Sciatic nerve (tissue), 2 donors: ENCODE measurements at regions not wholly inside any gene's neighbourhood (a gene's known extent, or its start where the extent isn't known, plus 50 kb on each side); places are given as distances from the start of the nearest gene placed in this dataset.

Source experiments
- ATAC-seq: fragments of 200-7000 bp; cut with Tn5 transposase; one replicate; pipeline ENCODE4 v1.9.1; 2020; ENCODE audit warnings: mild to moderate bottlenecking, moderate library complexity
- DNase-seq: peaks from one replicate; pipeline ENCODE4 v3.0.0-alpha.2; 2020; ENCODE audit warnings: low spot score
- intact Hi-C: fragments of 100-400 bp; cut with DNase I; formaldehyde crosslinking; loops from one replicate; pipeline ENCODE4 v1.14.2; 2022
- donor health status: DM: no; HTN: no; CAD: no.
- donor health status: DM: no; HTN: no; CAD: no.

DNA sequence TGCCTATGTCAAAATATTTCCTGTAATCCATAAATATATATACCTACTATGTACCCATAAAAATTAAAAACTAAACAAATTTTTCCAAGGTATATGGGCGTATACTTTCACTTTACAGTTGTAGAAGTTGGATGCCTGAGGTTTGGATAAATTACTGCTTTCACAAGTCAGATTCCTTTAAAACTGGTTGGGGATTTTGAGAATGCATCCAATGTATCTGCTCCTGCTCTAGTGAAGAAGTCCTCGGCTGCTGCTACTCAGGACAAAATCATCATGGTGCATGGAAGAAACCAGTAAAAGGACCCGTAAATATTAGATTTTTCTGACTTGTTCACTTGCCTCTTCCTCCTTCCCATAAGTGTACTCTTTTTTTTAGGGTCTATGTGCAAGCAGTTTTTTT is 841.1 kb downstream of the USP25 start:
- intact Hi-C loops, result no loop called here
- DNase-seq, result no peak
- peak; percentile 16 for ATAC-seq

DNA sequence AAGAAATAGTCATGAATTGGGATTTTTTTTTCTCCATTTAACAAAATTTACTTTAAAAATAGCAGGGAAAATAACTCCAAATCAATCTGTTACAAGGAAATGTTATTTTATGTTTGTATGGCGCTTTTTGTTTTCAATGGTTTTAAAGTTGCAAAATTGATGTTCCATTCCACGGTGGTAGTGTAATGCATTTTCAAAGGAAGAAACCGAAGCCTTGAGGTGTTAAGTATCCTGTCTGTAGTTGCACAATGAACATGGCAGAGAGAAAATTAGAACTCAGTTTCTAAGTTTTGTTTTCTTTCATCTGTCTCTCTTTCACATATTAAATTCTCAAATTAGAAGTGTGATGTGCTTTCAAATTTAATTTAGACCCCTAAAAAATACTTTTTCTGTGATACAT is 841.8 kb downstream of the USP25 start:
- intact Hi-C loops, result no loop called here
- DNase-seq (no peak), ATAC-seq (no peak)

DNA sequence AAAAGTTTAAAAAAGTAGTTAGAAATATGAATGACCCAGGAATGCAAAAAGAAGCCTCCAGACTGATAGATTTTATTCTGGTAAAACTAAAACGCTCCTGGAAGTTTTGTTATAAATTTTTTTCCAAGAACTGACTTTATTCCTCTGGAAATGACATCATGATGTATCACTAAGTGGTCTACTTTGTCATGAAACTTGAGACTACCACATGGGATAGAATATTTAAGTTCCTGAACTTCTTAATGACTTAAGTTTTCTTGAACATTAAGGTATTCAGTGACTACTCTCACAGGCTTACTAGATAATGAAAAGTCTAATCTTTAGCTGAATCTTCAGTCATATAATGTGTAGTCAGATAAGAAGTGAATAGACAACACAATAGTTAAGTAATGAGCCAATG is 842.2 kb downstream of the USP25 start:
- DNase-seq (no peak), ATAC-seq (no peak)
- intact Hi-C loops, result no loop called here

DNA sequence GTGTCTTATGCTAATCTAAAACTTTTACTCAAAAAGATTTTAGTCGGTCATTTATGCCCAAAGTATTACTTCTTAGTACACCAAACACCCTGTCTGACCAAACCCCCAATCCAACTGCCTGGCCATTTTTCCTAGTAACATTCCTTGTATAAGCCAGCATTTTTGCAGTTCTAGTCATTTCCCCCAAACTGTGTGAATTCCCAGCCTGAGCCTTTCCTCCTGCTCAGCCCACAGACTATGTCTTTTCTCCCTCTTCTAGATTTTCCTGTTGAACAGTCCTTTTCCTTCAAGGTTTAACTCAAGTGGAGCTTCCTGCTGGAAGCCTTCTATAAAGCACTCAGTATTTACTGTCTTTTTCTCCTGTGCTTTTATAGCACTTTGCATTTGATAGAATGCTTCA is 843.8 kb downstream of the USP25 start:
- ATAC-seq (no peak), DNase-seq (no peak)
- intact Hi-C loops, result no loop called here

DNA sequence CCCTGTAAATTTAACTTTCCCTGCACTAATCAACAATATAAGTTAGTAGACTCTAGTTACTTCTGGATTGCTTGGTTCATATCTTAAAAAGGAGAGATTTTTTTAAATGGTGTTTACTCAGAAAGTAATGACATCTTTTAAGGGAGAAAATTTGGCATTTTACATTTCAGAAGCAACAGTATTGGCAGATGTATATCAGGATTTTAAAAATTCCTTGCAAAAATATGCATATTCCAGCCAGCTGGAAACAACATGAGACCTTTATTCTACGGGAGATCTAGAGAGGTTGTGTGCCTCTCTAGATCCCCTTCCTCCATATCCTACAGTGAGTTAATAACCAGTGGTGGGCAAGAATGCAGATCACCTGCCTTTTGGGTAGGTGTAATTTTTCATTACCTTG is 848.2 kb downstream of the USP25 start:
- intact Hi-C loops, result no loop called here
- ATAC-seq (no peak), DNase-seq (no peak)

DNA sequence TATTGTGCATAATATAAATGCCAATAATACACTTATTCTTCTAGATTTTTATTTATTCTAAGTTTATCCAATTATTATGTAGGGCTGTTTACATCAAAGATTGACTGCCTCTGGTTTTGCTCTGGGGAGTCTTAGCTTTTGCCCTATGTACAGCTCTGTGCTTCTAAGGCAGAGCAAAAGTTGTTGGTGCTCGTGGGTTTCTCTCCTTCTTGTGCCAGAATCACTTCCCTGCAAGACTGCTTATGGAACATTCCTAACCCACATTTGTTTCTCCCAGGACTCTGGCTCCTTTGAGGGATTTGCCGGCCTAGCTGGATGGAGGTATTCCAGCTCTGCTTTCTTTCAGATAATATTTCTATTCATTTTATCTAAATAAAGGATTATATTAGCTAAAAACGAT is 849.1 kb downstream of the USP25 start:
- intact Hi-C loops, result no loop called here
- no peak for DNase-seq
- ATAC-seq, result peak; percentile 53

DNA sequence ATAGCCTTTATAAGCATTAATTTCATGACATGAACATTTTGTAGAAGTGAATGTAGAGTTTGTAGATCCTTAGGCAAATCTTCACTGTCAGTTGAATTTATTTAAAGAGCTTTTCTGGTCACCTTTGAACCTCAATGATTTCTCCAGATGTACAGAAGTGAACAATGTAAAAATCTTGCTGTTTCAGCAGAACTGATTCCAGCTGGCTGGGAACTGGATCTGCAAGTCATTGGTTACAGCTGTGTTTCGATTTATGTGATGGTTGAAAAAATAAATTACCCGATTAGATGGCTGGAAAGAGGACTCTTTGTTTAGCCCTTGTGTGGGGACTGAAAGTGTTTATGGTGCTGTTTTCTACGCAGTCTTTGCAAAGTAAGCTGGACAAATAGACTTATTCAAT is 849.8 kb downstream of the USP25 start:
- intact Hi-C loops, result no loop called here
- ATAC-seq, result peak; percentile 58
- DNase-seq, result no peak

DNA sequence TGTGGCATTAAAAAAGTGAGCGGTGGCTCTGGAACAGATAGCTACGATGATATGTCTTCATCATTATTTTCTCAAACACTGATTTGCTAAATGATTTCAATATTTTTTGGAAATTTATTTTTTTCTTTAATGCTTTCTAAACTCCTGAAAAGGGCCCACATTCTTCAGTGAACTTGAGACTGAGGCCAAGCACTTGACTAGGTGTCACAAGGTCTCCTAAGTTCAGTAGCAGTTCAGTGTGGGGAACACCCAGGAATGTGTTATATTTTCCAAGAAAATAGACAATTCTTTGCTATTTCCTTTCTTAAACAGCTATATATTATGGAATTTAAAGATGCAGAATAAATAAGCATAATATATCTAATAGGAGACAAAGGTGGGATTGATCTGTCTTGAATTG is 850.9 kb downstream of the USP25 start:
- intact Hi-C loops, result no loop called here
- peak; percentile 71 for ATAC-seq
- no peak for DNase-seq

DNA sequence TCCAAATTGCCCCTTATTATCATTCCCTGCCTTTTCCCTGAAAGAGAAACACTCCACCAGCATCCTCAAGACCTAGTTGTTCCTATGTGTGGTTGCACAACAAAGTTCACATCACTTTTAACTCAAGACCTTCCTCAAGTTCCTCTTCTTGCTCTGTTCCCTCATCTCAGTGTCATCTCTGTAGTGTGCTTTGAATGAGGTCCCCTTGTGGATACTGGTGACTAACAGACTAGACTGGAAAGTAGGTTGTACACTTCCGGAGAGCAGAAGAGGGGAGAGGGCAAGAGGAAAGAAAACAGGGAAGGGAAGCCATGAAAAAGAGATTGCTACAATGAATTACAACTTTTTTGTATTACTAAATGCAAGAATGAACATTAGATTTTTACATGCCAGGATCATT is 853.8 kb downstream of the USP25 start:
- ATAC-seq (no peak), DNase-seq (no peak)
- intact Hi-C loops, result no loop called here

DNA sequence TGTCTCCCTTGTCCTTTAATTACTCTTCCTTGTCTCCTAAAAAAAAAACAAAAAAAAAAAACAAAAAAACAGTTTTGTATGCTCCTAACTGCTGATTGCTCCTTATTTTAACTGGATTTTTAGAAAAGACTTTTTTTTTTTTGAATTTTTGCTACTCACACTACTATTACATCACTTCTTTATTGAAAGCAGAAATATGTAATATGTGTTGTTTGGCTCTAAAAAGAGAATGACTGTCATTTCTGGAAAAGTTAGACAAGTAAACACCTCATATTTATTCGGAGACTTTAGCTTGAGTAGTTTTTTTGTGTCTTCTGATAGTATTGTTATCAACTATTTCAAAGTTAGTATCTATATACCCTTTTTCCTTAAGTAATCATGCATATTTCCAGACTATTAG is 855.0 kb downstream of the USP25 start:
- intact Hi-C loops, result no loop called here
- ATAC-seq (no peak), DNase-seq (no peak)

DNA sequence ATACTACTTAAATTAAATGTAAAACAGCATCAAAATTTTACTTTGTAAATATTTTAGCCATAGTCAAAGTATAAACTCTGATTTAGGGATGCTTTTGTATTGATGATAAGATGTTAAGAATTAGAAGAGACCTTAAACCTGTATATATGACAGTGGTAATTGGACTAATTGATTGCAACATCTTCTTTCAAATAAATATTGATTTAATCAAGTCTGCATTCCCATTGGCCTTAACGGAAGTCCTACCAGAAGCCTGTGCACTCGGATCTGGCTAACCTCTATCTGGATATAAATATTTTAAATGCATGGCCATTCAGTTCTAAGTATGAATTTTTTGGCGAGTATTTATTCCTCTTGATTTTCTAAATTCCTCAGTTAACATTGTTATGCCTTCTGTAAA is 856.1 kb downstream of the USP25 start:
- intact Hi-C loops, result no loop called here
- ATAC-seq, result no peak
- no peak for DNase-seq

DNA sequence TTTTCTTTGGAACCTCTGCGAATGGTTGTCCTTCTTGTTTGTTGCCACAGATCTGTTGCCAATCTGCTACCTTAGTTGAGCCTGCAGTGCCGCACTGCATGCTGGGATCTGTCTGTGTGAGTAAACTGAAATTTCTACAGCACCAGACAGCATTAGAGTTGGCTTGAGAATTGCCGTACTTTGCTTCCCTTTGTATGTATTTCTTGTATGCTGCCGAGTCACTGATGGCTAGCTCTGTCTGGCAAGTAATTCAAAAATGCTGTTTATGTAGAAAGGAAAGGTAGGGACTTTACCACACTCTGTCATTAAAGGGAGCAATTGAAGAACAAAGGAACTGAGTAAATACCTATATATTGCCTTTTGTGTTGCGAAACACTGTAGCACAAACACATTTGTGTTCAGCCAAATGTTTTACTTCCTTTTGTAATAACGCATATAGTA is 857.4 kb downstream of the USP25 start:
- DNase-seq (no peak), ATAC-seq (peak; percentile 55)
- intact Hi-C loops, result no loop called here

DNA sequence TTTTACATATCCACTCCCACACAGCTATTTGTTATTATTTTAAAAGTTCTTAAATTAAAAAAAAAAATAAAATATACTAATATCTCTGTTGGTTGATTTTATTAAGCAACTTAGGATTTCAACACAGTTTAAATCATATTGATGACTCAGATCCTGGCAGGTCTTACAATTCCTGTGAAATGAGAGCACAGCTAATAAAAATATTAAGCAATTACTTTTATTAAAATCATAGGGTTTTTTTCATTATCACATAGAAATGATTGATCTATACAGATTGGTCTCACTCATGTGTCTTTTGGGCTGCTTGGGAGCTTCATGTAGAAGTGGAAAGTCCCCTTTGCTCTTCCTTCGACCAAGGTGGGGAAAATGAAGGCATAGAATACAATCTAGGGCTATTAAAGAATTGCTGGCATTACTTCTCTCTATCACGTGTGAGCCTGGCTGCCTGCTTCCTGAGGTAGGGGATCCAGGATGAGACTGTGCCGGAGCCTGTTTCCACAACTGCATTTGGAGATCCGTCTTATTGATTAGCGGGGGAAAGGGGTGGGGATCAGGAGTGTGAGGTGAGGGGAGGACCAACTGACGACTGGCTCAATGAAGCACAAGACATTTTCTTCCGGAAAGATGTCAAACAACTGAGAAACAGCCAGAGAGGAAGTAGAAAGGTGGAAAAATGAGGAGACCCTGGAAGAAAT is 858.0 kb downstream of the USP25 start:
- intact Hi-C loops, result no loop called here
- ATAC-seq, result peak; percentile 72
- DNase-seq, result no peak

DNA sequence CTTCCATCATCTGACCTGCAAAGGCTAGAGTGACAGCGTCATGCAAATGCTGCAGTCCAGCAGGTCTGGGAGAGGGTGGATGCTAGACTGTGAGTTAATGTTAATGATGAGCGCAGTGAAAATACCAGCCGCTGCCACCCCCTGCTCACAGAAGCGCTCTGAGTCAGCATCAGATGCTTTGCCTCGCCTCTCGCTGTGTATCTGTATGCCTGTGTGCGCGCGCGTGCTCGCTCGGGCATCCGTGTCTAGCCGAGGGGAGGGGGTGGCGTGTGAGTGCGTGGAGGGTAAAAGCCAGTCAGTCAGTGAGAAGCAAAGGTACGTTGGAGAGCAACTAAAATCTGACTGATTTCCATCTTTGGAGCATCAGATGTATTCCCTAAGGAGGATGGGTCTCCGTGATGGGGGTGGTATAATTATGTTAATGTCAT is 858.7 kb downstream of the USP25 start:
- ATAC-seq, result peak; percentile 95
- DNase-seq, result peak; percentile 84
- intact Hi-C loops, result no loop called here

DNA sequence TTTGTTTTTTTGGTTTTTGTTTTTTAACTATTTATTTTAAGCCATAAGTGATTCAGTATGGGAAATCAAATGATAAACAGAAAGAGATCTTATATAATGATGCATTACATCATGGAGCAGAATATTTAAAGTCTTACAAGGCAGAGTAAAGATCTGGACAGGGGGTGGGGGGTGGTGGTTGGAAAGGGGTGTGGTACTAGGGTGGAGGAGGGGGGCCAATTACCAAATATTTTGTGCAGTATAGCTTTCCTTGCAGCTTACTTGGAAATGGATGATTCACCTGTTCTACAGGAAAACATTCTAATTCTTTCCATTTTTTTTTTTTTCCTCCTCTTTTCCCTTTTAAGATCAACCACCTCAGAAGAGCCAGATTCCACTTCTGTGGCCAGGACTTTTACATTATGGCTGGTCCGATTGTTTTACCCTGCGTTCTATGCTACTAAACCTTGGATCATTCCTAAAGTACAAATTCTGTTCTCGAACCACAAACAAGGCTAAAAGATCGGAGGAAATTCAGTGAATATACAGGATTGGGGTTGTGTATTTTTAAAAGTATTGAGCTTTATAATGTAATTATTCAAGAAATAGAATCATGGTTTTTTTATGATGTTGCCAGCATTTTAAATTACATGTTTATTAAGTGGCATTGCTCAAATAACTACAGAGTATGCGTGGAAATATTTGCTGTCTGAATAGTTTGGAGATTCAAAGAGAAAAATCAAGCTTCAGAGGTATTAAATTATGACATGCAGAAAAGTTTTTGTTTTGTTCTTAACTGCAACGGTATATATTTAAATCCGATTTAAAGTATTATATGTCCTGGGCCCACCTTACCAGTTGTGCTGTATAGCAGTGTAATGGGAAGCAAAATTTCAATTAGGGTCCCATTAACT is 859.5 kb downstream of the USP25 start:
- ATAC-seq (no peak), DNase-seq (no peak)
- intact Hi-C loops, result no loop called here

DNA sequence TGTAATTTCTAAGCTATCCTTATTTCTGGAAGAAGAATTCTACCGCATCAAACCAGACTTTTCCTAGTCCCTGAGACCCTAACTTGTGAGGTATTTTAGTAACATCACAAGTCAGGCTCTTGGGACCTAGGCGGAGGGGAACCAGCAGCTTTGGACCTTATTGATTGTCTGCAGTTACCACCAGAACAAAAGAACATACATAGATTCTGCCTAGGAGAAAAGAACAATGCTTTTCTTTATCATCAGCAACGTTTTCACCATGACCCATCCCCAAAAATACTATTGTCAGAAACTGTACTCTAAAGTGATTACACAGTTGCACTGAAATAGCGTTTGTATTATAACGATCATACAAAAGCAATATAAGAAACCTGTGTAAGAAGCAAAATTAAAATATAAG is 860.4 kb downstream of the USP25 start:
- intact Hi-C loops, result no loop called here
- ATAC-seq (no peak), DNase-seq (no peak)

DNA sequence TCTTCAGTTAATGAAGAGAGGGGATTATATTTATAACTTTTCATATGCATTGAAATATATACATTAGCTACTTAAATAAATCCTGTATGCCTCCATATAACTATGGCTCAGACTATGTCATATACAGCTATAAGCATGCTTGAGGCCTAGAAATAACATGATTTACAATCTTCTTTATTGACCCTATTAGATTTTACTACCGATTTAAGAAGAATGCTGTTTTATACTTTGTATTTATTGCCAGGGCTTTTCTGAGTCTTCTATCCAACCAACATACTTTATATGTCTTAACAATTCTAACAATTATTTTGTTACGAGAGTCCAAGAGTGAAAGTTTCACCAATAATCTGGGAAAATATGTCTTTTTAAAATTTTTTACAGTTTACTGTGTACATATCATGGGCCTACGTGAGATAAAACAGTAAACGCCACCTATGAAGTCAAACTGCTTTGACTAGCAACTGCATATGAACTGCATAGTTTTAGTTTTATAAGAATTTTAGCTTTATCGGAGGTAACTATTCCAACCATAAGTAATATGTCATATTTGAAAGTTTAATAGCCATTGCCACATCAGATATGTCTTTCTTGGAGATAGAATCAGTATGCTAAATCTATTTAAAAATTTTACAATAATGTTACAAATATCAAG is 861.0 kb downstream of the USP25 start:
- intact Hi-C loops, result no loop called here
- ATAC-seq (no peak), DNase-seq (no peak)

DNA sequence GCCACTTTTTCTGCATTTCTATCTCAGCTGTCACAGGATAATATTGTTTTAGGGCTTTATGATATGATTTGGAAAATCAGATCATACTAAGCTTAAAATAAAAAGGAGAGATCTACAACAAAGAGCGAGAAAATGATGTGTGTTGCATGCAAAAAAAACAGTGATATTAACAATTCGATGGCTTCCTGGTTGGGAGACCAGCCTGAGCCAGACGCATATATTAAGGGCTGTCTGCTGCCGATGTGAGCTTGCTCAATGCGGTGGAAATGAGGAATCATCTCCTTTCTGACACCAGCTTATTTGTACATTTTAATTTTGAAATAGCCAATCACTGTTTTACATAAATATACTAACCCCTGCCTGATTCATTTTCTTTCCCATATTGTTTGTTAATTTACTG is 862.6 kb downstream of the USP25 start:
- intact Hi-C loops, result no loop called here
- ATAC-seq, result no peak
- DNase-seq, result no peak

DNA sequence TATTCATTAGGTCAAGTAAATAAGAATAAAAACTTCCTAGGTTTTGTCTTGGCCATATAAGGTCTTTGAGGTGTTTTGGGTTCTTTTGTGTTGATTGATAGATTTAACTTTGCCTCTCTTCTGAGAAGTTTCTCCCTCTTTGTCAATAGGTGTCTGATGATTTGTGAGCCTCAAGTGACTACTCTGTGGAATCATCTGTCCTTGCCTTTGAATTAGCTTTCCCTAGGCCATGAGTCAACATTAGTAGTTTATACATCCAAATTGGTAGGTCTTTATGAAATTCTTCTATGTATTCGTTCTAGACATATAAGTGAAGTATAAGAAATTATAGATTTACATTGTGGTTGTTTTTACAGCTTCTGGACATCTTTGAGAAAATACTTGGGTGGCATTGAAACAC is 864.4 kb downstream of the USP25 start:
- no peak for ATAC-seq
- intact Hi-C loops, result no loop called here

DNA sequence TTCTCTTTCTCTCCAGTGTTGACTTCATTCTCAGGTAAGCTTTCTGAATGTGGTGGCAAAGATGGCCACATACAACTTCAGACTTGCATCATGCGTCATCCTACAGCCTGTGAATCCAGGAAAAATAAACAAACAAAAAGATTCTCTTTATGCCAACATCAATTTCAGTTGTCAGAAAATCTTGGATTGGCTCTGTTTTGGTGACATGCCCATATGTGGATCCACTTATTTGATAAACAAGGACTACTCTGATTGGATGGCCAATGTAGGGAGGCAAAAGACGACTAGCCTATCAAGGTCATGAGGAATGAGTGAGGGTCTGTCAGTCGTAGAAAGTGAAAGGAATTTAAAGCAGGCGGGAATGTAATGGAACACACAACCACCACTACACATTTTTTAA is 866.6 kb downstream of the USP25 start:
- intact Hi-C loops, result no loop called here
- DNase-seq (no peak), ATAC-seq (no peak)

More for the DNA sequence above, 864.4 kb downstream of the USP25 start:
- no peak for DNase-seq
